BE2C (cell line): ENCODE measurements at regions not wholly inside any gene's neighbourhood (a gene's known extent, or its start where the extent isn't known, plus 50 kb on each side); places are given as distances from the start of the nearest gene placed in this dataset.

ENCODE experiments used
- DNase-seq: peaks from one replicate; pipeline ENCODE4 v3.0.0-alpha.2; 2020
- H3K27me3 ChIP-seq: fragments of 250-450 bp; sonication (Bioruptor Pico); 2 replicates; pipeline ENCODE4 v1.5.1; 2020; ENCODE audit warnings: mild to moderate bottlenecking
- H3K36me3 ChIP-seq: fragments of 250-450 bp; sonication (Bioruptor Pico); 2 replicates; pipeline ENCODE4 v1.5.1; 2020; ENCODE audit warnings: mild to moderate bottlenecking
- H3K4me1 ChIP-seq: fragments of 250-450 bp; sonication (Bioruptor Pico); 2 replicates; pipeline ENCODE4 v1.5.1; 2020
- H3K4me3 ChIP-seq: 2 replicates; pipeline ENCODE4 v1.5.1; 2011; ENCODE audit warnings: low read depth, low read length
- H3K9me3 ChIP-seq: fragments of 250-450 bp; sonication (Bioruptor Pico); 2 replicates; pipeline ENCODE4 v1.5.1; 2020
- CTCF ChIP-seq: IDR thresholded peaks from 2 replicates; pipeline ENCODE4 v1.5.1; 2012; ENCODE audit warnings: mild to moderate bottlenecking, low read depth, low read length

- no peak for TF ChIP-seq CTCF
- H3K36me3 ChIP-seq: no peaks in the 10 kb centered on the region
- H3K4me1 ChIP-seq: no peaks in the 10 kb centered on the region
- no peak for DNase-seq
- H3K27me3 ChIP-seq: no peaks in the 10 kb centered on the region
- H3K9me3 ChIP-seq: no peaks in the 10 kb centered on the region
- no peak overlapping the region for H3K4me3 ChIP-seq
Observed at GRCh38 chr20:39855056-39855455, 834.0 kb downstream of the MAFB start.

GRCh38 chr20:39853636-39854035 is 835.4 kb downstream of the MAFB start:
- H3K4me1 ChIP-seq: no peaks in the 10 kb centered on the region

GRCh38 chr20:39853050-39853449 is 836.0 kb downstream of the MAFB start:
- H3K4me1 ChIP-seq: no peaks in the 10 kb centered on the region

More at GRCh38 chr20:39853636-39854035, 835.4 kb downstream of the MAFB start:
- H3K27me3 ChIP-seq: no peaks in the 10 kb centered on the region
- no peaks in the 10 kb centered on the region for H3K9me3 ChIP-seq
- no peaks in the 10 kb centered on the region for H3K36me3 ChIP-seq
- no peak overlapping the region for H3K4me3 ChIP-seq
- no peak for DNase-seq
- TF ChIP-seq CTCF: no peak

GRCh38 chr20:39851459-39851858 is 837.6 kb downstream of the MAFB start:
- Histone ChIP-seq H3K4me3 (no peak overlapping the region), H3K27me3 (no peaks in the 10 kb centered on the region), H3K9me3 (no peaks in the 10 kb centered on the region), H3K4me1 (no peaks in the 10 kb centered on the region), H3K36me3 (no peaks in the 10 kb centered on the region)
- TF ChIP-seq CTCF: no peak
- DNase-seq: no peak

More at GRCh38 chr20:39853050-39853449, 836.0 kb downstream of the MAFB start:
- Histone ChIP-seq H3K36me3 (no peaks in the 10 kb centered on the region), H3K9me3 (no peaks in the 10 kb centered on the region), H3K4me3 (no peak overlapping the region), H3K27me3 (no peaks in the 10 kb centered on the region)
- no peak for TF ChIP-seq CTCF
- DNase-seq: no peak

GRCh38 chr20:39850821-39851330 is 838.2 kb downstream of the MAFB start:
- H3K9me3 ChIP-seq: no peaks in the 10 kb centered on the region
- H3K27me3 ChIP-seq: no peaks in the 10 kb centered on the region
- no peak overlapping the region for H3K4me3 ChIP-seq
- H3K4me1 ChIP-seq: no peaks in the 10 kb centered on the region
- no peak for DNase-seq
- H3K36me3 ChIP-seq: no peaks in the 10 kb centered on the region
- TF ChIP-seq CTCF: no peak

- H3K9me3 ChIP-seq: no peaks in the 10 kb centered on the region
- H3K4me3 ChIP-seq: no peak overlapping the region
- no peak for TF ChIP-seq CTCF
- H3K36me3 ChIP-seq: no peaks in the 10 kb centered on the region
- H3K4me1 ChIP-seq: no peaks in the 10 kb centered on the region
- H3K27me3 ChIP-seq: no peaks in the 10 kb centered on the region
- DNase-seq: no peak
Observed at GRCh38 chr20:39850246-39850645, 838.8 kb downstream of the MAFB start.
